ENCODE measurements at regions not wholly inside any gene's neighbourhood (a gene's known extent, or its start where the extent isn't known, plus 50 kb on each side); places are given as distances from the start of the nearest gene placed in this dataset.

DNA sequence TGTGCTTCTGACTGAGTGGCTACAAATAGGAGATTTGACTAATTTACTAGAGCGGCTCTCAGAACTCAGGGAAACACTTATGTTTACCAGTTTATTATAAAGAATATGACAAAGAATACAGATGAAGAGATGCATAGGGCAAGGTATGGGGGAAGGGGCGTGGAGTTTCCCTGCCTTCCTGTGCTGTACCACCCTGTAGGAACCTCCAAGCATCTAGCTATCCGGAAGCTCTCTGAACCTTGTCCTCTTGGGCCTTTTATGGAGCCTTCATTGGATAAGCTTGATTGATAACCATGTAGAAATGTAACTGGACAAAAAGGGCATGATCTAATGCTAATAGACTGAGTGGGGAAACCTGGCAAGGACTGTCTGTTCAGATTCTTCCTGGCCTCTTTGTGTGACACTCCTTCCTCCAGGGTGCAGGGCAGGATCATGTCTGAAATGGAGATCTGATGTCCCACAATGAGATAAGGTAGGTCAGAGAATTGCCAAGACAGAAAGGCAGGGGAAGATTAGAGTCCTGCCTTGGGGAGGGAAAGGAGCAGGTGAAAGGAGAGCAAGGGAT lies 101.8 kb upstream of the NPAS2 start:
- TF ChIP-seq POLR2A (IDR thresholded peaks at IDR 0.05; ENCODE audit: extremely low read depth, insufficient read length) (no peak), CTCF (IDR thresholded peaks at IDR 0.05; ENCODE audit: low read depth, low read length) (no peak), MYC (IDR thresholded peaks at IDR 0.05; ENCODE audit: low read depth, low read length) (no peak)
- TF ChIP-seq, protein P1, sequence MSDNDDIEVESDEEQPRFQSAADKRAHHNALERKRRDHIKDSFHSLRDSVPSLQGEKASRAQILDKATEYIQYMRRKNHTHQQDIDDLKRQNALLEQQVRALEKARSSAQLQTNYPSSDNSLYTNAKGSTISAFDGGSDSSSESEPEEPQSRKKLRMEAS (IDR thresholded peaks at IDR 0.05; ENCODE audit: low read depth, low read length): no peak

Measured in NB4 (cell line).